Stimulated activated naive B cell treated with anti-CD40 and anti-IgM and Interleukin-4, amounts not matched to agents 10 μg/mL and 1 μg/mL and 100 μg/mL, for 72 hours (primary cell): ENCODE measurements at regions not wholly inside any gene's neighbourhood (a gene's known extent, or its start where the extent isn't known, plus 50 kb on each side); places are given as distances from the start of the nearest gene placed in this dataset.

Experiments
- ATAC-seq, 2 donors: fragments of 150-1000 bp; cut with Tn5 transposase; replicated peaks; 2 replicates each; pipeline ENCODE4 v1.10.0; 2021; ENCODE audit warnings: moderate library complexity in 1 of 2
- DNase-seq: peaks from one replicate; pipeline ENCODE4 v3.0.0; 2021
- H3K27ac Mint-ChIP-seq: one replicate; pipeline ENCODE4 v1.8.0; 2022; ENCODE audit warnings: mild to moderate bottlenecking, mixed read lengths
- H3K27me3 Mint-ChIP-seq, 2 donors: one replicate each; pipeline ENCODE4 v1.8.0; 2022; ENCODE audit warnings: mixed read lengths in 2 of 2
- H3K36me3 Mint-ChIP-seq, 2 donors: one replicate each; pipeline ENCODE4 v1.8.0; 2022; ENCODE audit warnings: mixed read lengths in 2 of 2, mild to moderate bottlenecking in 1 of 2
- H3K4me1 Mint-ChIP-seq, 2 donors: one replicate each; pipeline ENCODE4 v1.8.0; 2022; ENCODE audit warnings: mixed read lengths in 2 of 2, mild to moderate bottlenecking in 1 of 2
- H3K4me3 Mint-ChIP-seq, 2 donors: one replicate each; pipeline ENCODE4 v1.8.0; 2022; ENCODE audit warnings: mild to moderate bottlenecking in 2 of 2, mixed read lengths in 2 of 2, moderate library complexity in 1 of 2
- H3K9me3 Mint-ChIP-seq, 2 donors: one replicate each; pipeline ENCODE4 v1.8.0; 2022; ENCODE audit warnings: mixed read lengths in 2 of 2, mild to moderate bottlenecking in 1 of 2

- Mint-ChIP-seq H3K27me3 (peaks cover 8 to 16% of the 10 kb centered on the region in 2 donors), H3K27ac (no peak overlapping the region), H3K4me1 (peaks cover 4 to 6% of the 10 kb centered on the region in 2 donors), H3K4me3 (no peak overlapping the region), H3K36me3 (no peaks in the 10 kb centered on the region), H3K9me3 (no peaks in the 10 kb centered on the region)
- no peak for ATAC-seq
- DNase-seq: no peak
These were observed 136.6 kb upstream of the ASB18 start for GRCh38 chr2:236400594-236401360.

- Mint-ChIP-seq H3K27me3 (peaks cover 8 to 16% of the 10 kb centered on the region in 2 donors), H3K4me1 (peaks cover 4 to 6% of the 10 kb centered on the region in 2 donors), H3K36me3 (no peaks in the 10 kb centered on the region), H3K9me3 (no peaks in the 10 kb centered on the region), H3K27ac (no peak overlapping the region), H3K4me3 (no peak overlapping the region)
- ATAC-seq: peak; percentile 36 to 71
- DNase-seq: peak; percentile 23
These were observed 138.0 kb upstream of the ASB18 start for GRCh38 chr2:236402033-236402790.

GRCh38 chr2:236403125-236403524 is 138.9 kb upstream of the ASB18 start:
- H3K4me3 Mint-ChIP-seq: no peak overlapping the region

GRCh38 chr2:236403811-236404210 is 139.6 kb upstream of the ASB18 start:
- Mint-ChIP-seq H3K27me3 (peaks cover 8 to 16% of the 10 kb centered on the region in 2 donors), H3K36me3 (no peaks in the 10 kb centered on the region), H3K27ac (no peak overlapping the region), H3K4me1 (peaks cover 4 to 6% of the 10 kb centered on the region in 2 donors), H3K4me3 (no peak overlapping the region), H3K9me3 (peaks cover 0 to 1% of the 10 kb centered on the region in 2 donors)
- DNase-seq (no peak), ATAC-seq (no peak)

More at GRCh38 chr2:236403125-236403524, 138.9 kb upstream of the ASB18 start:
- DNase-seq (no peak), ATAC-seq (no peak)
- H3K4me1 Mint-ChIP-seq: peaks cover 4 to 6% of the 10 kb centered on the region in 2 donors
- no peaks in the 10 kb centered on the region for H3K9me3 Mint-ChIP-seq
- H3K27me3 Mint-ChIP-seq: peaks cover 8 to 16% of the 10 kb centered on the region in 2 donors
- no peak overlapping the region for H3K27ac Mint-ChIP-seq
- H3K36me3 Mint-ChIP-seq: no peaks in the 10 kb centered on the region

- H3K4me3 Mint-ChIP-seq: no peak overlapping the region
- H3K9me3 Mint-ChIP-seq: peaks cover 0 to 2% of the 10 kb centered on the region in 2 donors
- H3K36me3 Mint-ChIP-seq: no peaks in the 10 kb centered on the region
- peaks cover 4 to 6% of the 10 kb centered on the region in 2 donors for H3K4me1 Mint-ChIP-seq
- DNase-seq: no peak
- no peak for ATAC-seq
- no peak overlapping the region for H3K27ac Mint-ChIP-seq
- peaks cover 8 to 16% of the 10 kb centered on the region in 2 donors for H3K27me3 Mint-ChIP-seq
These were observed 140.1 kb upstream of the ASB18 start for GRCh38 chr2:236404346-236404745.

GRCh38 chr2:236405357-236405756 is 141.2 kb upstream of the ASB18 start:
- H3K27me3 Mint-ChIP-seq: peaks cover 0 to 12% of the 10 kb centered on the region in 2 donors
- no peak for DNase-seq
- no peaks in the 10 kb centered on the region for H3K36me3 Mint-ChIP-seq
- ATAC-seq: no peak
- no peak overlapping the region for H3K4me3 Mint-ChIP-seq
- H3K27ac Mint-ChIP-seq: no peak overlapping the region
- peaks cover 4 to 6% of the 10 kb centered on the region in 2 donors for H3K4me1 Mint-ChIP-seq
- H3K9me3 Mint-ChIP-seq: peaks cover 0 to 2% of the 10 kb centered on the region in 2 donors

- Mint-ChIP-seq H3K36me3 (no peaks in the 10 kb centered on the region), H3K4me1 (no peaks in the 10 kb centered on the region), H3K27me3 (peaks cover 6 to 7% of the 10 kb centered on the region in 2 donors), H3K27ac (no peak overlapping the region), H3K4me3 (no peak overlapping the region), H3K9me3 (peaks cover 4 to 5% of the 10 kb centered on the region in 2 donors)
- DNase-seq: no peak
- no peak for ATAC-seq
These were observed 143.9 kb upstream of the ASB18 start for GRCh38 chr2:236408090-236408489.

GRCh38 chr2:236408786-236409185 is 144.6 kb upstream of the ASB18 start:
- ATAC-seq: no peak
- Mint-ChIP-seq H3K9me3 (peaks cover 4 to 5% of the 10 kb centered on the region in 2 donors), H3K27me3 (peaks cover 4 to 7% of the 10 kb centered on the region in 2 donors), H3K36me3 (no peaks in the 10 kb centered on the region), H3K27ac (no peak overlapping the region), H3K4me3 (no peak overlapping the region), H3K4me1 (no peaks in the 10 kb centered on the region)
- DNase-seq: no peak

- Mint-ChIP-seq H3K36me3 (no peaks in the 10 kb centered on the region), H3K9me3 (peaks cover 3 to 4% of the 10 kb centered on the region in 2 donors), H3K27ac (no peak overlapping the region), H3K4me3 (no peak overlapping the region), H3K4me1 (no peaks in the 10 kb centered on the region), H3K27me3 (peaks cover 18 to 31% of the 10 kb centered on the region in 2 donors)
- DNase-seq (no peak), ATAC-seq (no peak)
These were observed 151.7 kb upstream of the ASB18 start for GRCh38 chr2:236415684-236416444.

- DNase-seq (no peak), ATAC-seq (no peak)
- H3K27ac Mint-ChIP-seq: no peak overlapping the region
- peaks cover 0 to 2% of the 10 kb centered on the region in 2 donors for H3K36me3 Mint-ChIP-seq
- H3K4me1 Mint-ChIP-seq: no peaks in the 10 kb centered on the region
- no peak overlapping the region for H3K4me3 Mint-ChIP-seq
- H3K27me3 Mint-ChIP-seq: peaks cover 18 to 30% of the 10 kb centered on the region in 2 donors
- H3K9me3 Mint-ChIP-seq: peaks cover 4 to 6% of the 10 kb centered on the region in 2 donors
These were observed 152.5 kb upstream of the ACKR3 start for GRCh38 chr2:236417150-236417549.

GRCh38 chr2:236430584-236430983 is 139.0 kb upstream of the ACKR3 start:
- ATAC-seq: no peak
- H3K27me3 Mint-ChIP-seq: peaks cover 14 to 22% of the 10 kb centered on the region in 2 donors
- H3K4me1 Mint-ChIP-seq: no peaks in the 10 kb centered on the region
- DNase-seq: no peak
- H3K9me3 Mint-ChIP-seq: peaks cover 3 to 5% of the 10 kb centered on the region in 2 donors
- H3K4me3 Mint-ChIP-seq: no peak overlapping the region
- H3K27ac Mint-ChIP-seq: no peak overlapping the region
- no peaks in the 10 kb centered on the region for H3K36me3 Mint-ChIP-seq

- Mint-ChIP-seq H3K27ac (no peak overlapping the region), H3K4me1 (no peaks in the 10 kb centered on the region), H3K9me3 (peaks cover 0 to 1% of the 10 kb centered on the region in 2 donors), H3K27me3 (peaks cover 4 to 12% of the 10 kb centered on the region in 2 donors), H3K36me3 (no peaks in the 10 kb centered on the region), H3K4me3 (no peak overlapping the region)
- no peak for ATAC-seq
- DNase-seq: no peak
These were observed 135.0 kb upstream of the ACKR3 start for GRCh38 chr2:236434593-236434992.

- Mint-ChIP-seq H3K27ac (no peak overlapping the region), H3K9me3 (peaks cover 0 to 2% of the 10 kb centered on the region in 2 donors), H3K27me3 (peaks cover 8 to 11% of the 10 kb centered on the region in 2 donors), H3K36me3 (no peaks in the 10 kb centered on the region), H3K4me3 (no peak overlapping the region), H3K4me1 (peaks cover 0 to 7% of the 10 kb centered on the region in 2 donors)
- ATAC-seq (no peak), DNase-seq (no peak)
These were observed 129.3 kb upstream of the ACKR3 start for GRCh38 chr2:236440110-236440881.
